HFFc6 (cell line): ENCODE measurements at regions not wholly inside any gene's neighbourhood (a gene's known extent, or its start where the extent isn't known, plus 50 kb on each side); places are given as distances from the start of the nearest gene placed in this dataset.

Experiments used
- DNase-seq: peaks from one replicate; pipeline ENCODE4 v3.0.0-alpha.2; 2018
- H3K27ac Mint-ChIP-seq: 2 replicates; pipeline ENCODE4 v1.8.0; 2020; ENCODE audit warnings: mild to moderate bottlenecking, mixed read lengths
- H3K27me3 Mint-ChIP-seq: 2 replicates; pipeline ENCODE4 v1.8.0; 2021; ENCODE audit warnings: mild to moderate bottlenecking, moderate library complexity, mixed read lengths; ENCODE audit not compliant: insufficient read depth
- H3K36me3 Mint-ChIP-seq: 2 replicates; pipeline ENCODE4 v1.8.0; 2021; ENCODE audit warnings: low read depth, mixed read lengths
- H3K4me1 Mint-ChIP-seq: 2 replicates; pipeline ENCODE4 v1.8.0; 2020; ENCODE audit warnings: low read depth, mixed read lengths
- H3K4me3 Mint-ChIP-seq: 2 replicates; pipeline ENCODE4 v1.8.0; 2020; ENCODE audit warnings: mild to moderate bottlenecking, moderate library complexity, mixed read lengths
- H3K9me3 Mint-ChIP-seq: 2 replicates; pipeline ENCODE4 v1.8.0; 2020; ENCODE audit warnings: mild to moderate bottlenecking, mixed read lengths
- TF ChIP-seq, protein P1 (sequence below): fragments of 200-600 bp; sonication (generic); IDR thresholded peaks from 2 replicates; pipeline ENCODE4 v1.5.0; 2021; ENCODE audit warnings: antibody characterized with exemption, mild to moderate bottlenecking

DNA sequence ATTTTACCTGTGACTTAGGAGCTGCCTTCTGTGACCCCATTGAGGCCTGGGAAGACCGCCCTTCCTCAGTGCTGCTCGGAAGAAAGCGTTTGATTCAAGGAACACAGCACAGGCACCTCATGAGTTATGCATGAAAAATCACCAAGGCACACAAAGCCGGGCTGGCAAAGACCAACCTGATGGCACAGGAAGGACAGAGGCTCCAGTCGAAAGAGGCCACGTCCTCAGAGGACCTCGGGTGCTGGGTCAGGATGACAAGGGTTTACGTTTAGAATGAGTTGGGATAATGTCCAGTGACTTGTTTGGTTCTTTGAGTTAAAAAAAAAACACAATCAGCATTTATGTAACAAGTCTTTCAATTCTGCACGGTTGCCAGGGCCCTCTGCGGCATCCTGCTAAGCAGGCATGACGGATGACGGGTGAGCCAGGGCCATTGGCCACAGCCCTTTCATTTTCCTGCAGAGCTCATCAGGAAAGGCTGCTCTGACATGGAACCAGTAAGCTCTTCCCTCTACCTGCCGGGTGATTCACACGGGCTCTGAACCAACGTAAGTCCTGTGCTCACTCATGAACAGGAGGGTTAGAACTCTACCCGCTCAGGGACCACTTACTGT, 112.8 kb downstream of the DACT2 start:
- TF ChIP-seq, protein P1, sequence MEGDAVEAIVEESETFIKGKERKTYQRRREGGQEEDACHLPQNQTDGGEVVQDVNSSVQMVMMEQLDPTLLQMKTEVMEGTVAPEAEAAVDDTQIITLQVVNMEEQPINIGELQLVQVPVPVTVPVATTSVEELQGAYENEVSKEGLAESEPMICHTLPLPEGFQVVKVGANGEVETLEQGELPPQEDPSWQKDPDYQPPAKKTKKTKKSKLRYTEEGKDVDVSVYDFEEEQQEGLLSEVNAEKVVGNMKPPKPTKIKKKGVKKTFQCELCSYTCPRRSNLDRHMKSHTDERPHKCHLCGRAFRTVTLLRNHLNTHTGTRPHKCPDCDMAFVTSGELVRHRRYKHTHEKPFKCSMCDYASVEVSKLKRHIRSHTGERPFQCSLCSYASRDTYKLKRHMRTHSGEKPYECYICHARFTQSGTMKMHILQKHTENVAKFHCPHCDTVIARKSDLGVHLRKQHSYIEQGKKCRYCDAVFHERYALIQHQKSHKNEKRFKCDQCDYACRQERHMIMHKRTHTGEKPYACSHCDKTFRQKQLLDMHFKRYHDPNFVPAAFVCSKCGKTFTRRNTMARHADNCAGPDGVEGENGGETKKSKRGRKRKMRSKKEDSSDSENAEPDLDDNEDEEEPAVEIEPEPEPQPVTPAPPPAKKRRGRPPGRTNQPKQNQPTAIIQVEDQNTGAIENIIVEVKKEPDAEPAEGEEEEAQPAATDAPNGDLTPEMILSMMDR = no peak
- Mint-ChIP-seq H3K27ac (no peak overlapping the region), H3K4me3 (no peak overlapping the region), H3K9me3 (peaks cover 41% of the 10 kb centered on the region), H3K4me1 (no peaks in the 10 kb centered on the region), H3K36me3 (peaks cover 5% of the 10 kb centered on the region; the same call in 1 of the 2 replicates), H3K27me3 (no peaks in the 10 kb centered on the region; the same call in 1 of the 2 replicates)
- DNase-seq = no peak

DNA sequence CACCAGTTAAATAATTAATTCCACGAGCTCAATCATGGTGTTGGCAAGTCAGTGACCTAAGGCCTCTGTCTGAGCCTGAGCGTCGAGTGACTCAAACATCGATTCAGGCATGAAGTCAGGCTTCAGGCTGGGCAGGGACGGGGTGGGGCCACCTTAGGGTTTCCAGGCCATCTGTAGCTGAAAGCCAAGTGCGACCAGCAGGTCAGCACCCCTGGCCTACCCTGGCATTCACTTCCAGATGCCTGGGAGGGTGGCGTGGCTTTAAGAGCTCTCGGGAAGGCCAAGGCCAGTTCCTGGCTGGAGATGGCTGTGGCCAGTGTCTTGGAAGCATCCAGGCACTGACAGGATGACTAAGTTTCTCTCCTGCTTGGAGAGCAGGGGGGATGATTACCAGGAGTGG, 113.4 kb downstream of the DACT2 start:
- H3K9me3 Mint-ChIP-seq = peaks cover 36% of the 10 kb centered on the region

GRCh38 chr6:168201799-168202198, 117.8 kb downstream of the DACT2 start:
- peaks cover 36% of the 10 kb centered on the region for H3K9me3 Mint-ChIP-seq
- no peak overlapping the region for H3K27ac Mint-ChIP-seq
- H3K4me1 Mint-ChIP-seq = no peaks in the 10 kb centered on the region
- no peaks in the 10 kb centered on the region for H3K27me3 Mint-ChIP-seq
- DNase-seq = no peak
- TF ChIP-seq, protein P1 = no peak
- H3K4me3 Mint-ChIP-seq = no peak overlapping the region
- H3K36me3 Mint-ChIP-seq = no peaks in the 10 kb centered on the region

More for the DNA sequence above, 113.4 kb downstream of the DACT2 start:
- H3K4me3 Mint-ChIP-seq = no peak overlapping the region
- TF ChIP-seq, protein P1 = no peak
- no peaks in the 10 kb centered on the region; the same call in 1 of the 2 replicates for H3K27me3 Mint-ChIP-seq
- H3K36me3 Mint-ChIP-seq = no peaks in the 10 kb centered on the region
- no peak for DNase-seq
- H3K27ac Mint-ChIP-seq = no peak overlapping the region
- H3K4me1 Mint-ChIP-seq = no peaks in the 10 kb centered on the region

- TF ChIP-seq, protein P1 = no peak
- Mint-ChIP-seq H3K27me3 (no peaks in the 10 kb centered on the region), H3K4me1 (no peaks in the 10 kb centered on the region), H3K27ac (no peak overlapping the region), H3K4me3 (no peak overlapping the region), H3K9me3 (peaks cover 36% of the 10 kb centered on the region), H3K36me3 (no peaks in the 10 kb centered on the region)
- no peak for DNase-seq
These were observed 118.2 kb downstream of the DACT2 start for GRCh38 chr6:168201383-168201782.

- H3K4me1 Mint-ChIP-seq = no peaks in the 10 kb centered on the region
- no peak overlapping the region for H3K4me3 Mint-ChIP-seq
- H3K9me3 Mint-ChIP-seq = peaks cover 29% of the 10 kb centered on the region
- TF ChIP-seq, protein P1 = no peak
- no peak overlapping the region for H3K27ac Mint-ChIP-seq
- H3K27me3 Mint-ChIP-seq = no peaks in the 10 kb centered on the region
- no peak for DNase-seq
- no peaks in the 10 kb centered on the region for H3K36me3 Mint-ChIP-seq
These were observed 118.9 kb downstream of the DACT2 start for GRCh38 chr6:168200571-168201134.
